ENCODE measurements at regions not wholly inside any gene's neighbourhood (a gene's known extent, or its start where the extent isn't known, plus 50 kb on each side); places are given as distances from the start of the nearest gene placed in this dataset.
A peak's percentile ranks its signal among the peaks of the same experiment; 100 is the strongest.

GRCh38 chrX:147376601-147377422, 534.9 kb upstream of the FMR1 start:
- TF ChIP-seq, protein P1, sequence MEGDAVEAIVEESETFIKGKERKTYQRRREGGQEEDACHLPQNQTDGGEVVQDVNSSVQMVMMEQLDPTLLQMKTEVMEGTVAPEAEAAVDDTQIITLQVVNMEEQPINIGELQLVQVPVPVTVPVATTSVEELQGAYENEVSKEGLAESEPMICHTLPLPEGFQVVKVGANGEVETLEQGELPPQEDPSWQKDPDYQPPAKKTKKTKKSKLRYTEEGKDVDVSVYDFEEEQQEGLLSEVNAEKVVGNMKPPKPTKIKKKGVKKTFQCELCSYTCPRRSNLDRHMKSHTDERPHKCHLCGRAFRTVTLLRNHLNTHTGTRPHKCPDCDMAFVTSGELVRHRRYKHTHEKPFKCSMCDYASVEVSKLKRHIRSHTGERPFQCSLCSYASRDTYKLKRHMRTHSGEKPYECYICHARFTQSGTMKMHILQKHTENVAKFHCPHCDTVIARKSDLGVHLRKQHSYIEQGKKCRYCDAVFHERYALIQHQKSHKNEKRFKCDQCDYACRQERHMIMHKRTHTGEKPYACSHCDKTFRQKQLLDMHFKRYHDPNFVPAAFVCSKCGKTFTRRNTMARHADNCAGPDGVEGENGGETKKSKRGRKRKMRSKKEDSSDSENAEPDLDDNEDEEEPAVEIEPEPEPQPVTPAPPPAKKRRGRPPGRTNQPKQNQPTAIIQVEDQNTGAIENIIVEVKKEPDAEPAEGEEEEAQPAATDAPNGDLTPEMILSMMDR (IDR thresholded peaks at IDR 0.05 in 8 of 11, conservative IDR thresholded peaks at IDR 0.05 in 3 of 11) = no peak
- TF ChIP-seq POLR2AphosphoS5 (IDR thresholded peaks at IDR 0.05) = peak in 1 of 3 donors; percentile 15

All from spleen (tissue), 7 donors.